CD14-positive monocyte (primary cell): ENCODE measurements at regions not wholly inside any gene's neighbourhood (a gene's known extent, or its start where the extent isn't known, plus 50 kb on each side); places are given as distances from the start of the nearest gene placed in this dataset.

ENCODE experiments used
- DNase-seq, 3 donors: peaks; one replicate each; pipeline ENCODE4 v3.0.0-alpha.2; 2011 to 2022
- H2AFZ ChIP-seq: 2 replicates; pipeline ENCODE4 v1.6.0; 2012; ENCODE audit warnings: mild to moderate bottlenecking, low read depth, low read length, inconsistent platforms; ENCODE audit not compliant: insufficient read depth, poor library complexity, severe bottlenecking
- H3K27ac ChIP-seq, 2 donors: 1 replicate in 1 of 2; 2 replicates in 1 of 2; pipeline ENCODE4 v1.5.1; 2012 to 2013; ENCODE audit warnings: low read length in 2 of 2, control low read depth in 1 of 2, inconsistent platforms in 1 of 2, low read depth in 1 of 2, mild to moderate bottlenecking in 1 of 2
- H3K27me3 ChIP-seq, 2 donors: one replicate each; pipeline versions ENCODE4 v1.6.0 to v1.6.1; 2011 to 2013; ENCODE audit warnings: low read length in 2 of 2; ENCODE audit not compliant: control insufficient read depth in 2 of 2, insufficient read depth in 2 of 2
- H3K36me3 ChIP-seq, 2 donors: replicated peaks in 1 of 2; 1 replicate in 1 of 2; 2 replicates in 1 of 2; pipeline versions ENCODE4 v1.5.1 to v1.6.1; 2012 to 2013; ENCODE audit warnings: low read length in 2 of 2, control low read depth in 1 of 2, inconsistent platforms in 1 of 2, mild to moderate bottlenecking in 1 of 2; ENCODE audit not compliant: insufficient read depth in 2 of 2, control insufficient read depth in 1 of 2
- H3K4me1 ChIP-seq, 2 donors: 1 replicate in 1 of 2; 2 replicates in 1 of 2; pipeline versions ENCODE4 v1.5.1 to v1.6.1; 2012 to 2013; ENCODE audit warnings: low read length in 2 of 2, control low read depth in 1 of 2, inconsistent platforms in 1 of 2, mild to moderate bottlenecking in 1 of 2, moderate library complexity in 1 of 2; ENCODE audit not compliant: insufficient read depth in 2 of 2, control insufficient read depth in 1 of 2
- H3K4me2 ChIP-seq: replicated peaks from 2 replicates; pipeline ENCODE3; 2012; ENCODE audit warnings: low read length, moderate library complexity, mild to moderate bottlenecking; ENCODE audit not compliant: poor library complexity, severe bottlenecking; ENCODE audit errors: extremely low read depth
- H3K4me3 ChIP-seq, 3 experiments: fragments of 200-600 bp in 1 of 3; sonication (generic) in 1 of 3; replicated peaks in 1 of 3; 1 replicate in 2 of 3; 2 replicates in 1 of 3; pipeline ENCODE4 v1.5.1; 2011 to 2013; ENCODE audit warnings: low read length in 3 of 3, mild to moderate bottlenecking in 3 of 3, control low read depth in 2 of 3, low read depth in 2 of 3, inconsistent platforms in 1 of 3, moderate library complexity in 1 of 3
- H3K79me2 ChIP-seq: 2 replicates; pipeline ENCODE4 v1.6.0; 2012; ENCODE audit warnings: mild to moderate bottlenecking, control low read depth, inconsistent platforms, low read length, moderate library complexity; ENCODE audit not compliant: insufficient read depth
- H3K9ac ChIP-seq: 2 replicates; pipeline ENCODE4 v1.6.0; 2017; ENCODE audit warnings: low read length, mild to moderate bottlenecking; ENCODE audit not compliant: insufficient read depth, poor library complexity, severe bottlenecking
- H3K9me3 ChIP-seq, 2 donors: replicated peaks in 1 of 2; 1 replicate in 1 of 2; 2 replicates in 1 of 2; pipeline versions ENCODE4 v1.5.1 to v1.6.1; 2012 to 2013; ENCODE audit warnings: low read length in 2 of 2, control low read depth in 1 of 2; ENCODE audit not compliant: control insufficient read depth in 1 of 2, insufficient read depth in 1 of 2
- H4K20me1 ChIP-seq: 2 replicates; pipeline ENCODE4 v1.6.0; 2012; ENCODE audit warnings: mild to moderate bottlenecking, low read length, control low read depth, moderate library complexity; ENCODE audit not compliant: insufficient read depth
- H3K27ac Mint-ChIP-seq, 7 donors: one replicate each; pipeline ENCODE4 v1.8.0; 2020; ENCODE audit warnings: mild to moderate bottlenecking in 7 of 7, mixed read lengths in 7 of 7, moderate library complexity in 6 of 7, inconsistent platforms in 2 of 7
- H3K27me3 Mint-ChIP-seq, 3 donors: one replicate each; pipeline ENCODE4 v1.8.0; 2021 to 2022; ENCODE audit warnings: low read depth in 3 of 3, mild to moderate bottlenecking in 3 of 3, mixed read lengths in 3 of 3, moderate library complexity in 3 of 3, inconsistent platforms in 1 of 3
- H3K36me3 Mint-ChIP-seq, 2 donors: one replicate each; pipeline ENCODE4 v1.8.0; 2020; ENCODE audit warnings: mixed read lengths in 2 of 2, inconsistent platforms in 1 of 2, mild to moderate bottlenecking in 1 of 2
- H3K4me1 Mint-ChIP-seq: one replicate; pipeline ENCODE4 v1.8.0; 2020; ENCODE audit warnings: mild to moderate bottlenecking, mixed read lengths
- H3K4me3 Mint-ChIP-seq, 2 donors: one replicate each; pipeline ENCODE4 v1.8.0; 2020; ENCODE audit warnings: mild to moderate bottlenecking in 2 of 2, mixed read lengths in 2 of 2, moderate library complexity in 1 of 2
- H3K9me3 Mint-ChIP-seq, 7 donors: one replicate each; pipeline ENCODE4 v1.8.0; 2020 to 2022; ENCODE audit warnings: mixed read lengths in 7 of 7, mild to moderate bottlenecking in 6 of 7, moderate library complexity in 6 of 7, inconsistent platforms in 2 of 7
- CTCF ChIP-seq: fragments of 200-600 bp; IDR thresholded peaks from one replicate; pipeline ENCODE4 v1.8.0; 2022; ENCODE audit warnings: antibody characterized with exemption, mild to moderate bottlenecking
- WGBS: methylation state at CpG from one replicate; pipeline ENCODE4 v1.1.5; 2013; ENCODE audit warnings: missing lambda C conversion rate; ENCODE audit not compliant: insufficient coverage; 5-methylcytosine and 5-hydroxymethylcytosine counted together
- intact Hi-C, 2 donors: fragments of 100-400 bp; cut with micrococcal nuclease; formaldehyde crosslinking; loops; one replicate each; pipeline versions ENCODE4 v1.15.0 to v1.15.1; 2023

GRCh38 chr14:30034152-30034551 lies 106.5 kb upstream of the PRKD1 start:
- Mint-ChIP-seq H3K4me3 (no peak overlapping the region), H3K4me1 (no peaks in the 10 kb centered on the region), H3K36me3 (no peaks in the 10 kb centered on the region), H3K27me3 (no peaks in the 10 kb centered on the region), H3K9me3 (peaks cover 0 to 16% (median 2%) of the 10 kb centered on the region in 7 donors), H3K27ac (no peak overlapping the region)
- no CpG with 5 or more reads among the region's 1 CpG for WGBS
- Histone ChIP-seq H3K4me3 (no peak overlapping the region), H2AFZ (no peak overlapping the region), H4K20me1 (no peaks in the 10 kb centered on the region), H3K9me3 (peaks cover 3 to 9% of the 10 kb centered on the region in 2 donors), H3K27me3 (no peaks in the 10 kb centered on the region), H3K79me2 (no peaks in the 10 kb centered on the region), H3K4me1 (no peaks in the 10 kb centered on the region), H3K36me3 (no peaks in the 10 kb centered on the region), H3K27ac (no peak overlapping the region), H3K9ac (no peak overlapping the region), H3K4me2 (no peak overlapping the region)
- DNase-seq: no peak
- intact Hi-C loops: no loop called here
- TF ChIP-seq CTCF: no peak

GRCh38 chr14:30035361-30035760 lies 107.7 kb upstream of the PRKD1 start:
- H4K20me1 ChIP-seq: no peaks in the 10 kb centered on the region
- WGBS: no CpG with 5 or more reads among the region's 1 CpG
- H3K9me3 Mint-ChIP-seq: peaks cover 0 to 16% (median 2%) of the 10 kb centered on the region in 7 donors
- H3K4me1 Mint-ChIP-seq: no peaks in the 10 kb centered on the region
- H3K27me3 Mint-ChIP-seq: no peaks in the 10 kb centered on the region
- no peak overlapping the region for H3K4me3 ChIP-seq
- H3K9ac ChIP-seq: no peak overlapping the region
- no peak overlapping the region for H2AFZ ChIP-seq
- H3K36me3 ChIP-seq: no peaks in the 10 kb centered on the region
- peaks cover 3 to 9% of the 10 kb centered on the region in 2 donors for H3K9me3 ChIP-seq
- H3K79me2 ChIP-seq: no peaks in the 10 kb centered on the region
- DNase-seq: no peak
- no peak overlapping the region for H3K27ac Mint-ChIP-seq
- no peak for TF ChIP-seq CTCF
- H3K4me2 ChIP-seq: no peak overlapping the region
- H3K4me3 Mint-ChIP-seq: no peak overlapping the region
- no peaks in the 10 kb centered on the region for H3K4me1 ChIP-seq
- intact Hi-C loops: no loop called here
- H3K27me3 ChIP-seq: no peaks in the 10 kb centered on the region
- H3K36me3 Mint-ChIP-seq: no peaks in the 10 kb centered on the region
- no peak overlapping the region for H3K27ac ChIP-seq
